H1 (cell line): ENCODE measurements at regions not wholly inside any gene's neighbourhood (a gene's known extent, or its start where the extent isn't known, plus 50 kb on each side); places are given as distances from the start of the nearest gene placed in this dataset.

ENCODE experiments used
- CTCF ChIA-PET: fragments of 300-600 bp; sonication (Branson Sonifier 250); formaldehyde crosslinking; loops from one replicate; lab custom pipeline; 2021; ENCODE audit not compliant: partially characterized antibody; lab: Charles Lee
- POLR2A ChIA-PET: fragments of 300-600 bp; sonication (Branson Sonifier 250); formaldehyde crosslinking; loops from one replicate; lab custom pipeline; 2021; ENCODE audit warnings: inconsistent platforms; ENCODE audit not compliant: partially characterized antibody; lab: Charles Lee
- DNase-seq, 2 experiments: peaks; one replicate each; pipeline versions ENCODE4 v3.0.0 to v3.0.0-alpha.2; 2010 to 2022; ENCODE audit warnings: low spot score in 2 of 2, low read depth in 1 of 2, mixed read lengths in 1 of 2
- FAIRE-seq: peaks from 2 replicates; lab custom pipeline; 2011; peaks lifted over from hg19 to GRCh38; lab: Jason Lieb, UNC
- H2AFZ ChIP-seq: 2 replicates; pipeline ENCODE4 v1.8.1; 2012; ENCODE audit warnings: low read length, inconsistent platforms
- H2AK5ac ChIP-seq: 2 replicates; pipeline ENCODE4 v1.6.1; 2013; ENCODE audit warnings: low read depth, low read length
- H2BK120ac ChIP-seq: replicated peaks from 2 replicates; pipeline ENCODE3; 2013; ENCODE audit warnings: low read depth, low read length, inconsistent platforms
- H2BK12ac ChIP-seq: 2 replicates; pipeline ENCODE4 v1.6.1; 2013; ENCODE audit warnings: low read depth, low read length
- H2BK15ac ChIP-seq: 2 replicates; pipeline ENCODE4 v1.6.1; 2013; ENCODE audit warnings: low read length
- H2BK20ac ChIP-seq: 2 replicates; pipeline ENCODE4 v1.6.1; 2013; ENCODE audit warnings: low read length
- H2BK5ac ChIP-seq: 2 replicates; pipeline ENCODE4 v1.6.1; 2013; ENCODE audit warnings: low read depth, low read length
- H3K14ac ChIP-seq: 2 replicates; pipeline ENCODE4 v1.6.1; 2013; ENCODE audit warnings: inconsistent platforms; ENCODE audit not compliant: insufficient read length
- H3K18ac ChIP-seq: 2 replicates; pipeline ENCODE4 v1.6.1; 2013; ENCODE audit warnings: low read length; ENCODE audit errors: extremely low read depth
- H3K23ac ChIP-seq: 2 replicates; pipeline ENCODE4 v1.6.1; 2013; ENCODE audit warnings: inconsistent platforms; ENCODE audit not compliant: insufficient read length
- H3K23me2 ChIP-seq: 2 replicates; pipeline ENCODE4 v1.6.1; 2013; ENCODE audit warnings: low read depth, low read length
- H3K27ac ChIP-seq: 2 replicates; pipeline ENCODE4 v1.6.1; 2011; ENCODE audit warnings: low read depth, low read length, inconsistent platforms
- H3K27me3 ChIP-seq, 4 experiments: replicated peaks in 1 of 4; 1 replicate in 1 of 4; 2 replicates in 3 of 4; pipeline versions ENCODE4 v1.6.1 to v1.8.1; 2011 to 2013; ENCODE audit warnings: low read length in 3 of 4, mild to moderate bottlenecking in 3 of 4, inconsistent platforms in 2 of 4, mixed read lengths in 2 of 4, moderate library complexity in 1 of 4; ENCODE audit not compliant: control insufficient read depth in 3 of 4, insufficient read depth in 3 of 4; ENCODE audit errors: extremely low read depth in 1 of 4
- H3K36me3 ChIP-seq, 4 experiments: 2 replicates each; pipeline versions ENCODE4 v1.6.1 to v1.8.1; 2011 to 2013; ENCODE audit warnings: mild to moderate bottlenecking in 4 of 4, low read length in 3 of 4, moderate library complexity in 2 of 4, control low read depth in 1 of 4, inconsistent platforms in 1 of 4; ENCODE audit not compliant: insufficient read depth in 4 of 4, control insufficient read depth in 2 of 4
- H3K4ac ChIP-seq: replicated peaks from 2 replicates; pipeline ENCODE3; 2013; ENCODE audit warnings: low read length, low read depth, mixed read lengths, inconsistent platforms; ENCODE audit not compliant: insufficient read length
- H3K4me1 ChIP-seq, 4 experiments: replicated peaks in 1 of 4; 1 replicate in 1 of 4; 2 replicates in 3 of 4; pipeline versions ENCODE4 v1.6.1 to v1.8.1; 2011 to 2013; ENCODE audit warnings: low read length in 3 of 4, inconsistent platforms in 2 of 4, mixed read lengths in 1 of 4; ENCODE audit not compliant: insufficient read depth in 4 of 4, control insufficient read depth in 3 of 4
- H3K4me2 ChIP-seq, 2 experiments: 2 replicates each; pipeline versions ENCODE4 v1.6.1 to v1.8.1; 2011 to 2013; ENCODE audit warnings: low read depth in 2 of 2, low read length in 2 of 2, control low read depth in 1 of 2, inconsistent platforms in 1 of 2, mild to moderate bottlenecking in 1 of 2; ENCODE audit not compliant: insufficient read depth in 1 of 2
- H3K4me3 ChIP-seq, 4 experiments: fragments of 200-600, 300-600 bp in 1 of 4; sonication (generic), shearing (Covaris generic), sonication (Bioruptor Twin) in 1 of 4; 2 replicates each; pipeline versions ENCODE4 v1.5.1 to v1.8.1; 2011 to 2016; ENCODE audit warnings: low read length in 4 of 4, low read depth in 3 of 4, control low read depth in 2 of 4, inconsistent platforms in 2 of 4, mild to moderate bottlenecking in 2 of 4, mixed read lengths in 1 of 4, moderate library complexity in 1 of 4; ENCODE audit not compliant: insufficient read depth in 2 of 4; ENCODE audit errors: extremely low read depth in 1 of 4
- H3K56ac ChIP-seq: replicated peaks from 2 replicates; pipeline ENCODE3; 2013; ENCODE audit warnings: low read depth, mild to moderate bottlenecking, mixed read lengths, low read length, inconsistent platforms; ENCODE audit not compliant: insufficient read length
- H3K79me1 ChIP-seq: 2 replicates; pipeline ENCODE4 v1.6.1; 2013; ENCODE audit warnings: low read depth, low read length, control low read depth
- H3K79me2 ChIP-seq, 2 experiments: 2 replicates each; pipeline versions ENCODE4 v1.6.1 to v1.8.1; 2012 to 2013; ENCODE audit warnings: low read length in 2 of 2, mild to moderate bottlenecking in 2 of 2, inconsistent platforms in 1 of 2; ENCODE audit not compliant: insufficient read depth in 2 of 2, control insufficient read depth in 1 of 2
- H3K9ac ChIP-seq, 4 experiments: replicated peaks in 1 of 4; 1 replicate in 1 of 4; 2 replicates in 3 of 4; pipeline versions ENCODE4 v1.6.1 to v1.8.1; 2011 to 2013; ENCODE audit warnings: low read depth in 3 of 4, low read length in 3 of 4, control low read depth in 2 of 4, mild to moderate bottlenecking in 2 of 4, moderate library complexity in 2 of 4, inconsistent platforms in 1 of 4; ENCODE audit errors: extremely low read depth in 1 of 4
- H3K9me3 ChIP-seq, 2 experiments: 2 replicates each; pipeline versions ENCODE4 v1.6.1 to v1.8.1; 2012 to 2013; ENCODE audit warnings: mild to moderate bottlenecking in 2 of 2, moderate library complexity in 2 of 2, control low read depth in 1 of 2, inconsistent platforms in 1 of 2, low read depth in 1 of 2, low read length in 1 of 2, mixed read lengths in 1 of 2; ENCODE audit not compliant: insufficient read depth in 2 of 2
- H4K20me1 ChIP-seq, 2 experiments: replicated peaks in 1 of 2; 2 replicates each; pipeline versions ENCODE3 to v1.8.1; 2011 to 2013; ENCODE audit warnings: inconsistent platforms in 2 of 2, low read length in 2 of 2, mild to moderate bottlenecking in 1 of 2; ENCODE audit not compliant: insufficient read depth in 2 of 2, control insufficient read depth in 1 of 2
- H4K5ac ChIP-seq: 2 replicates; pipeline ENCODE4 v1.6.1; 2013; ENCODE audit warnings: low read length, low read depth, mixed read lengths, inconsistent platforms; ENCODE audit not compliant: insufficient read length
- H4K8ac ChIP-seq: 2 replicates; pipeline ENCODE4 v1.8.0; 2013; ENCODE audit warnings: mild to moderate bottlenecking, moderate library complexity, low read length, inconsistent platforms; ENCODE audit not compliant: insufficient read depth; ENCODE audit errors: extremely low read depth
- H4K91ac ChIP-seq: replicated peaks from 2 replicates; pipeline ENCODE3; 2013; ENCODE audit warnings: low read length, mixed read lengths, inconsistent platforms; ENCODE audit not compliant: insufficient read length
- ATF3 ChIP-seq: IDR thresholded peaks from 2 replicates; pipeline ENCODE4 v1.6.1; 2011; ENCODE audit warnings: low read depth, mild to moderate bottlenecking, low read length; ENCODE audit not compliant: insufficient read depth
- CEBPB ChIP-seq: IDR thresholded peaks from 2 replicates; pipeline ENCODE4 v1.6.1; 2012; ENCODE audit warnings: low read depth, low read length
- CHD2 ChIP-seq: IDR thresholded peaks from 2 replicates; pipeline ENCODE4 v1.6.1; 2012; ENCODE audit warnings: low read length, improper control_type of control experiment
- EGR1 ChIP-seq: IDR thresholded peaks from 2 replicates; pipeline ENCODE4 v1.6.1; 2011; ENCODE audit warnings: low read depth, low read length, borderline replicate concordance
- EP300 ChIP-seq, 2 experiments: IDR thresholded peaks; 1 replicate in 1 of 2; 2 replicates in 1 of 2; pipeline ENCODE4 v1.6.1; 2011 to 2012; ENCODE audit warnings: low read depth in 2 of 2, low read length in 2 of 2, mild to moderate bottlenecking in 2 of 2, borderline replicate concordance in 1 of 2, inconsistent platforms in 1 of 2, moderate library complexity in 1 of 2
- EZH2 ChIP-seq: fragments of 200-600 bp; sonication (generic); IDR thresholded peaks from 2 replicates; pipeline ENCODE4 v1.7.1; 2012; ENCODE audit warnings: low read depth, mild to moderate bottlenecking, moderate library complexity, low read length, inconsistent platforms; ENCODE audit not compliant: severe bottlenecking
- HDAC6 ChIP-seq: IDR thresholded peaks from one replicate; pipeline ENCODE4 v1.7.1; 2012; ENCODE audit warnings: low read depth, mild to moderate bottlenecking, inconsistent platforms, low read length, moderate library complexity
- KDM5A ChIP-seq: fragments of 200-600 bp; IDR thresholded peaks from 2 replicates; pipeline ENCODE4 v1.7.1; 2012; ENCODE audit warnings: mild to moderate bottlenecking, low read length, inconsistent platforms, mixed read lengths
- POU5F1 ChIP-seq: IDR thresholded peaks from 2 replicates; pipeline ENCODE4 v1.6.1; 2011; ENCODE audit warnings: low read depth, mild to moderate bottlenecking, low read length, moderate library complexity
- TAF1 ChIP-seq: IDR thresholded peaks from 2 replicates; pipeline ENCODE4 v1.6.1; 2011; ENCODE audit warnings: mild to moderate bottlenecking, low read depth, low read length
- ZNF274 ChIP-seq: IDR thresholded peaks from 2 replicates; pipeline ENCODE4 v1.7.0; 2012; ENCODE audit warnings: low read length, borderline replicate concordance; ENCODE audit errors: extremely low read depth
- WGBS, 2 experiments: shearing (Covaris generic) in 1 of 2; methylation state at CpG; one replicate each; pipeline versions ENCODE4 v1.1.6 to v1.1.7; 2013 to 2015; ENCODE audit warnings: low lambda C conversion rate in 2 of 2, mixed read lengths in 2 of 2, inconsistent platforms in 1 of 2, low coverage in 1 of 2, missing lambda C conversion rate in 1 of 2; ENCODE audit not compliant: insufficient replicate concordance in 2 of 2, insufficient coverage in 1 of 2, insufficient read length in 1 of 2; ENCODE audit errors: extremely low coverage in 1 of 2, missing lambda C conversion rate in 1 of 2; 5-methylcytosine and 5-hydroxymethylcytosine counted together
- TF ChIP-seq, protein P1 (sequence below): IDR thresholded peaks from 2 replicates; pipeline ENCODE4 v1.6.1; 2011; ENCODE audit warnings: low read length, improper control_type of control experiment

DNA sequence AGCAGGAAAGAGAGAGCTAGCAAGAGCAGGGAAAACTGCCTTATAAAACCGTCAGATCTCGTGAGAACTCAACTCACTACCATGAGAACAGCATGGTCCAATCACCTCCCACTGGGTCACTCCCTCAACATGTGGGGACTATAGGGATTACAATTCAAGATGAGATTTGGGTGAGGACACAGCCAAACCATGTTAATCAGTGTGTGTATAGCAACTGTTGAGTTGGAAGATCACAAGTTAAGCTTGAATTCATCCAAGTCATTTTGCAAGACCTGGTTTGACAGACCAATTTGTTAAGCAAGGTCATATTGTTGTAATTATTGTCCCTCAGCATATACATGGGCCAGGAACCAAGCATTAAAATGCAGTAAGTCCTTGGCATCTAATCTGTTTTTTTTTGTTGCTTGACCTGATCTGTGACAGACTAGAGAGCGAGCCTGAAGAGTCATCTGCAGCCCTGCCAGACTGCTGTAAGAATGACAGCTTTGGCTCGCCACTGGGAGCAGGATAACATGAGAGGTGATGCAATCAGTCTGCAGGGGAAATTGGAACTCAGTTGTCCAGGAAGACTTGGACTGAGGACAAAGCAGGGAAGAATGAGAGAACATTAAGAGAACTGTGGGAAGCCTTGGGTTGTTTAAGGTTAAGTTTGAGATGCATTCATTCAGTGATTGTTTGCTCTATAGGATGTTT is 297.6 kb upstream of the SEL1L start:
- Histone ChIP-seq H4K5ac (no peak overlapping the region), H3K4me3 (no peak overlapping the region), H3K9ac (no peak overlapping the region; a peak in 1 of 7 replicates), H4K91ac (peak overlapping the region; percentile 25), H4K20me1 (no peaks in the 10 kb centered on the region), H3K79me2 (no peaks in the 10 kb centered on the region), H3K36me3 (no peaks in the 10 kb centered on the region), H3K14ac (no peak overlapping the region), H2BK15ac (no peak overlapping the region), H3K79me1 (no peaks in the 10 kb centered on the region), H2BK20ac (no peak overlapping the region), H3K23ac (no peak overlapping the region), H3K18ac (no peak overlapping the region), H2AFZ (no peak overlapping the region), H3K4me1 (no peaks in the 10 kb centered on the region), H2BK12ac (no peak overlapping the region), H3K4me2 (no peak overlapping the region), H3K23me2 (no peaks in the 10 kb centered on the region), H2BK5ac (no peak overlapping the region), H2AK5ac (no peak overlapping the region), H3K56ac (no peak overlapping the region), H4K8ac (no peak overlapping the region), H3K27ac (no peak overlapping the region), H3K27me3 (no peaks in the 10 kb centered on the region), H2BK120ac (no peak overlapping the region), H3K4ac (no peak overlapping the region), H3K9me3 (peaks cover 9 to 23% of the 10 kb centered on the region in 2 experiments)
- POLR2A ChIA-PET: no interaction called here
- CTCF ChIA-PET: interaction anchor here (0.7 to 1.6 kb wide), 3 partner anchors 14 to 160 kb away, joined by 3 to 4 read pairs (median 3); no protein-coding TSS in a partner anchor
- FAIRE-seq (no peak), DNase-seq (no peak)
- 79% methylated on average over 4 of the region's 4 CpGs; no CpG with 5 or more reads in 1 of the 2 experiments for WGBS, 2 experiments
- TF ChIP-seq KDM5A: no peak
- TF ChIP-seq CEBPB: peak; percentile 90
- TF ChIP-seq, protein P1, sequence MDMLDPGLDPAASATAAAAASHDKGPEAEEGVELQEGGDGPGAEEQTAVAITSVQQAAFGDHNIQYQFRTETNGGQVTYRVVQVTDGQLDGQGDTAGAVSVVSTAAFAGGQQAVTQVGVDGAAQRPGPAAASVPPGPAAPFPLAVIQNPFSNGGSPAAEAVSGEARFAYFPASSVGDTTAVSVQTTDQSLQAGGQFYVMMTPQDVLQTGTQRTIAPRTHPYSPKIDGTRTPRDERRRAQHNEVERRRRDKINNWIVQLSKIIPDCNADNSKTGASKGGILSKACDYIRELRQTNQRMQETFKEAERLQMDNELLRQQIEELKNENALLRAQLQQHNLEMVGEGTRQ: no peak
- TF ChIP-seq TAF1: no peak
- no peak for TF ChIP-seq EP300 (IDR thresholded peaks at IDR 0.05; ENCODE audit: borderline replicate concordance in 1 of 2, low read depth in 2 of 2, low read length in 2 of 2)
- TF ChIP-seq EGR1: no peak
- TF ChIP-seq CHD2: no peak
- no peak for TF ChIP-seq POU5F1
- TF ChIP-seq ATF3: 0 out of 2 replicates have a peak, but pooled peaks have one; percentile 37
- no peak for TF ChIP-seq HDAC6
- no peak for TF ChIP-seq ZNF274
- TF ChIP-seq EZH2: no peak
